Ascending aorta (tissue), 2 donors: ENCODE measurements at regions not wholly inside any gene's neighbourhood (a gene's known extent, or its start where the extent isn't known, plus 50 kb on each side); places are given as distances from the start of the nearest gene placed in this dataset.

Experiments used
- DNase-seq, 2 donors: peaks; one replicate each; pipeline ENCODE4 v3.0.0-alpha.2; 2019; ENCODE audit warnings: low spot score in 2 of 2
- H3K27ac ChIP-seq, 2 donors: fragments of 200-600 bp; sonication (generic); one replicate each; pipeline ENCODE4 v1.5.1; 2016 to 2017; ENCODE audit warnings: mild to moderate bottlenecking in 1 of 2
- H3K27me3 ChIP-seq: fragments of 200-600 bp; sonication (generic); one replicate; pipeline ENCODE4 v1.5.1; 2017
- H3K36me3 ChIP-seq, 2 donors: fragments of 200-600 bp; sonication (generic); one replicate each; pipeline ENCODE4 v1.5.1; 2016
- H3K4me1 ChIP-seq, 2 donors: fragments of 200-600 bp; sonication (generic); one replicate each; pipeline ENCODE4 v1.5.1; 2016 to 2017; ENCODE audit warnings: mild to moderate bottlenecking in 1 of 2
- H3K4me3 ChIP-seq, 2 donors: fragments of 200-600 bp; sonication (generic); one replicate each; pipeline ENCODE4 v1.5.1; 2016 to 2017; ENCODE audit warnings: mild to moderate bottlenecking in 1 of 2
- H3K9me3 ChIP-seq, 2 donors: fragments of 200-600 bp; sonication (generic); one replicate each; pipeline ENCODE4 v1.5.1; 2016
- CTCF ChIP-seq, 3 experiments: fragments of 200-600 bp in 2 of 3; fragments of 450-650 bp in 1 of 3; sonication (generic) in 2 of 3; IDR thresholded peaks; one replicate each; pipeline ENCODE4 v1.5.1; 2016 to 2019; ENCODE audit warnings: antibody characterized with exemption in 3 of 3, mild to moderate bottlenecking in 1 of 3, moderate library complexity in 1 of 3
- intact Hi-C: fragments of 100-400 bp; cut with DNase I; formaldehyde crosslinking; loops from one replicate; pipeline ENCODE4 v1.15.1; 2023

DNA sequence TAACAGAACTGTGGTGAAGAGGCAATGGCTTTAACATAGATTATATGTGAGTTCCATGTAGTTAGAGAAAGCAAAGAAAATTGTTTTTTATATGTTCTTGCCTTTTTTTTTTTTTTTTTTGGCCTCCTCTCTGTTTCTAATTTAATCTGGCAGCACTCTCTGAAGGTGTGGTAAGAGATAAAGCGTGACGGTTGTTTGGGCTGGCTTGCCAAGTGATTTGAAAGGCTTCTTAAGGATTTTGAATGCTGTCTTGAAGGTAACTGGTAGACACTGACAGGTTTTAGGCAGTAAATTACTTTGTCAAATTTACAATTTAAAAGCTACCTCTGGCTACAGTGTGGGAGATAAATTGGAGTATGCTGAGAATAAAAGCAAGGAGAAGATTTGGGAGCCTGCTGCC, 269.3 kb upstream of the HS3ST1 start:
- Histone ChIP-seq H3K27ac (no peak overlapping the region), H3K36me3 (no peaks in the 10 kb centered on the region), H3K27me3 (no peaks in the 10 kb centered on the region), H3K4me1 (no peaks in the 10 kb centered on the region), H3K4me3 (no peak overlapping the region), H3K9me3 (peaks cover 0 to 7% of the 10 kb centered on the region in 2 donors)
- no peak for TF ChIP-seq CTCF (IDR thresholded peaks at IDR 0.05)
- no peak for DNase-seq
- intact Hi-C loops: no loop called here

DNA sequence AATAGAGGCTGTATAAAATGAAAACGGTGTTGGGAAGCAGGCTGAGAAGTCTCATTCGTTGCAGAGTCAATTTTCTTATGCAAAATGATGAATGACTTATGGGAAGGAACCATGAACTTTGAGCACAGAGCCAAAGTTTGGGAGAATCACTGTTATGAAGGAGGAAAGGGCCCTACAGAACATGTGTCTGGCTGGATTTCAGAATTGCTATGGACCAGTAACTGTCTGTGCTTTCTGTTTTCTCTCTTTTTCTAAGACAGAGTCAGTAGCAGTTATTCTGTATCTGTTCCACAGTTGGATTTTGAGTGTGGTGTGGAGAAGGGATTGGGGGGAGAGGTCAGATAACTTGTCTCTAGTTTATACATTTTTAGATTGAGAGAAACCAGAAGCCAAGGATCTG, 265.0 kb upstream of the HS3ST1 start:
- Histone ChIP-seq H3K4me3 (no peak overlapping the region), H3K36me3 (no peaks in the 10 kb centered on the region), H3K27me3 (no peaks in the 10 kb centered on the region), H3K27ac (no peak overlapping the region), H3K9me3 (peaks cover 0 to 7% of the 10 kb centered on the region in 2 donors), H3K4me1 (no peaks in the 10 kb centered on the region)
- DNase-seq: no peak
- intact Hi-C loops: no loop called here
- no peak for TF ChIP-seq CTCF (IDR thresholded peaks at IDR 0.05)

GRCh38 chr4:11691236-11691635, 262.5 kb upstream of the HS3ST1 start:
- Histone ChIP-seq H3K27ac (no peak overlapping the region), H3K36me3 (no peaks in the 10 kb centered on the region), H3K9me3 (peaks cover 0 to 7% of the 10 kb centered on the region in 2 donors), H3K4me3 (no peak overlapping the region), H3K4me1 (no peaks in the 10 kb centered on the region), H3K27me3 (no peaks in the 10 kb centered on the region)
- no peak for DNase-seq
- intact Hi-C loops: no loop called here
- TF ChIP-seq CTCF (IDR thresholded peaks at IDR 0.05): no peak

- no peak for TF ChIP-seq CTCF (IDR thresholded peaks at IDR 0.05)
- Histone ChIP-seq H3K4me1 (no peaks in the 10 kb centered on the region), H3K36me3 (no peaks in the 10 kb centered on the region), H3K4me3 (no peak overlapping the region), H3K27me3 (no peaks in the 10 kb centered on the region), H3K9me3 (no peaks in the 10 kb centered on the region), H3K27ac (no peak overlapping the region)
- no peak for DNase-seq
- intact Hi-C loops: no loop called here
Measured at GRCh38 chr4:11687727-11688126, 259.0 kb upstream of the HS3ST1 start.

- Histone ChIP-seq H3K4me3 (no peak overlapping the region), H3K36me3 (no peaks in the 10 kb centered on the region), H3K27ac (no peak overlapping the region), H3K4me1 (no peaks in the 10 kb centered on the region), H3K9me3 (no peaks in the 10 kb centered on the region), H3K27me3 (no peaks in the 10 kb centered on the region)
- no peak for TF ChIP-seq CTCF (IDR thresholded peaks at IDR 0.05)
- DNase-seq: no peak
- intact Hi-C loops: no loop called here
Measured at GRCh38 chr4:11685481-11685880, 256.8 kb upstream of the HS3ST1 start.

DNA sequence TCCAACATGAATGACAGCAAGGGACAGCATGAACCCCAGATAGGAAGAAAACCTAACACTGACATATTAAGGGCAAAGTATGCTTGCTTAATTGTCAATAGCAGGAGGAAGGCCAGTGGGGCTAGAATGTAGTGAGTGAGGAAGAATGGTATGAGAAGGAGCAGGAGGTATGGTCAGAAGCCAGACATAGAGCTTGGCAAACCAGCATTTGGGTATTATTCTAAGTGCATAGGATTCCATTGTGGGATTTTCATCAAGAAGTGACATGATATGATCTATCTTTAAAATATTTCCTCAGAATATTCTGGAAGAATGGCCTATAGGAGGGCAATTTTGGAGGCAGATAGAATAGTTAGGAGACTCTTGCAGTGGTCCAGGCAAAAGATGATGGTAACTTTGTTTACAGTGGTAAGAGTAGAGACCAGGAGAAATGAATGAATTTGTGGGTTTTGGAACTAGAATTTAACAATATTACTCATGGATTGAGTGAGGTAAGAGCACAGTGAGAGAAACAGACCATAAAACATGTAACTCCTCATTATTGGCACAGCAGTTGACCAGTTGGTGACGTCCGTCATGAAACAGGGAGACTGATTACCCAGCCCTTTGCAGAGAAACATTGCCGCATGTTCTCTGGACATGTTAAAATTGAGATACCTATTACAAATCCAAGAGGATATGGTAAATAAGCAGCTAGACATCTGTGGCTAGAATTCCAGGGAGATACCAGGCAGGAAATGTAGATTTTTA, 246.5 kb upstream of the HS3ST1 start:
- H3K4me1 ChIP-seq: no peaks in the 10 kb centered on the region
- no peaks in the 10 kb centered on the region for H3K27me3 ChIP-seq
- DNase-seq: no peak
- intact Hi-C loops: no loop called here
- H3K4me3 ChIP-seq: no peak overlapping the region
- no peak overlapping the region for H3K27ac ChIP-seq
- no peak for TF ChIP-seq CTCF (IDR thresholded peaks at IDR 0.05)
- H3K9me3 ChIP-seq: no peaks in the 10 kb centered on the region
- H3K36me3 ChIP-seq: no peaks in the 10 kb centered on the region
